ENCODE measurements at regions not wholly inside any gene's neighbourhood (a gene's known extent, or its start where the extent isn't known, plus 50 kb on each side); places are given as distances from the start of the nearest gene placed in this dataset.
"Not testable (repeated sequence)": the region's sequence is repeated elsewhere in the genome, so short reads cannot be mapped to it uniquely, and the experiment has no call there.

- intact Hi-C loops (cut with micrococcal nuclease): no loop called here
- no peaks in the 10 kb centered on the region for H3K36me3 Mint-ChIP-seq (ENCODE audit: insufficient read depth, unreplicated experiment)
- no TSS peak for BruUV-seq (replicated peaks)
- H3K27me3 Mint-ChIP-seq (ENCODE audit: insufficient read depth, unreplicated experiment): no peaks in the 10 kb centered on the region
- H3K4me3 Mint-ChIP-seq (ENCODE audit: unreplicated experiment): no peak overlapping the region
- no peaks in the 10 kb centered on the region for H3K9me3 Mint-ChIP-seq (ENCODE audit: unreplicated experiment)
- H3K27ac Mint-ChIP-seq (ENCODE audit: low read depth, unreplicated experiment): no peak overlapping the region
- DNase-seq (ENCODE audit: unreplicated experiment): no peak
- ChIA-PET POLR2A (no interaction called here), CTCF (interaction anchor here (0.7 kb wide), 1 partner anchor 12 kb away, joined by 3 read pairs; no protein-coding TSS in a partner anchor)
- no peak for TF ChIP-seq CTCF (IDR thresholded peaks at IDR 0.05; ENCODE audit: unreplicated experiment)
- no peaks in the 10 kb centered on the region for H3K4me1 Mint-ChIP-seq (ENCODE audit: insufficient read depth, unreplicated experiment)
Observed at GRCh38 chr4:66930206-66930605, 615.1 kb downstream of the CENPC start.

- POLR2A ChIA-PET: no interaction called here
- DNase-seq (ENCODE audit: unreplicated experiment): no peak
- TF ChIP-seq CTCF (IDR thresholded peaks at IDR 0.05; ENCODE audit: unreplicated experiment): no peak
- no peak overlapping the region for H3K4me3 Mint-ChIP-seq (ENCODE audit: unreplicated experiment)
- no peak overlapping the region for H3K27ac Mint-ChIP-seq (ENCODE audit: low read depth, unreplicated experiment)
- BruUV-seq (replicated peaks): no TSS peak
- H3K4me1 Mint-ChIP-seq (ENCODE audit: insufficient read depth, unreplicated experiment): no peaks in the 10 kb centered on the region
- no peaks in the 10 kb centered on the region for H3K9me3 Mint-ChIP-seq (ENCODE audit: unreplicated experiment)
- CTCF ChIA-PET: interaction anchor here (0.7 to 1.2 kb wide), 2 partner anchors 13 to 16 kb away, joined by 3 to 4 read pairs; no protein-coding TSS in a partner anchor
- intact Hi-C loops (cut with micrococcal nuclease): no loop called here
- no peaks in the 10 kb centered on the region for H3K36me3 Mint-ChIP-seq (ENCODE audit: insufficient read depth, unreplicated experiment)
- H3K27me3 Mint-ChIP-seq (ENCODE audit: insufficient read depth, unreplicated experiment): no peaks in the 10 kb centered on the region
Observed at GRCh38 chr4:66929748-66930147, 615.6 kb downstream of the CENPC start.

- H3K27me3 Mint-ChIP-seq (ENCODE audit: insufficient read depth, unreplicated experiment); DNase-seq (ENCODE audit: unreplicated experiment); H3K36me3 Mint-ChIP-seq (ENCODE audit: insufficient read depth, unreplicated experiment); intact Hi-C loops (cut with micrococcal nuclease); H3K4me1 Mint-ChIP-seq (ENCODE audit: insufficient read depth, unreplicated experiment); H3K4me3 Mint-ChIP-seq (ENCODE audit: unreplicated experiment); BruUV-seq (replicated peaks); H3K27ac Mint-ChIP-seq (ENCODE audit: low read depth, unreplicated experiment); H3K9me3 Mint-ChIP-seq (ENCODE audit: unreplicated experiment): not testable (repeated sequence)
- POLR2A ChIA-PET: interaction anchor here (0.6 to 0.8 kb wide), 2 partner anchors 11 to 13 kb away, joined by 3 to 5 read pairs; no protein-coding TSS in a partner anchor
- CTCF ChIA-PET: interaction anchor here (1.2 kb wide), 1 partner anchor 17 kb away, joined by 4 read pairs; no protein-coding TSS in a partner anchor
Observed at GRCh38 chr4:66928881-66929280, 616.4 kb downstream of the CENPC start.

- POLR2A ChIA-PET: interaction anchor here (0.8 kb wide), 1 partner anchor 10 kb away, joined by 5 read pairs; no protein-coding TSS in a partner anchor
- Mint-ChIP-seq H3K36me3 (ENCODE audit: insufficient read depth, unreplicated experiment) (no peaks in the 10 kb centered on the region), H3K27ac (ENCODE audit: low read depth, unreplicated experiment) (no peak overlapping the region), H3K4me3 (ENCODE audit: unreplicated experiment) (no peak overlapping the region), H3K4me1 (ENCODE audit: insufficient read depth, unreplicated experiment) (no peaks in the 10 kb centered on the region), H3K9me3 (ENCODE audit: unreplicated experiment) (no peaks in the 10 kb centered on the region), H3K27me3 (ENCODE audit: insufficient read depth, unreplicated experiment) (no peaks in the 10 kb centered on the region)
- BruUV-seq (replicated peaks): no TSS peak
- DNase-seq (ENCODE audit: unreplicated experiment): no peak
- CTCF ChIA-PET: interaction anchor here (0.6 kb wide), 1 partner anchor 394 kb away, joined by 3 read pairs; no protein-coding TSS in a partner anchor
- no peak for TF ChIP-seq CTCF (IDR thresholded peaks at IDR 0.05; ENCODE audit: unreplicated experiment)
- intact Hi-C loops (cut with micrococcal nuclease): no loop called here
Observed at GRCh38 chr4:66927937-66928336, 617.4 kb downstream of the CENPC start.

GRCh38 chr4:66926687-66927086, 618.6 kb downstream of the CENPC start:
- no peaks in the 10 kb centered on the region for H3K27me3 Mint-ChIP-seq (ENCODE audit: insufficient read depth, unreplicated experiment)
- ChIA-PET CTCF (no interaction called here), POLR2A (no interaction called here)
- H3K4me3 Mint-ChIP-seq (ENCODE audit: unreplicated experiment): no peak overlapping the region
- H3K36me3 Mint-ChIP-seq (ENCODE audit: insufficient read depth, unreplicated experiment): no peaks in the 10 kb centered on the region
- no peak for TF ChIP-seq CTCF (IDR thresholded peaks at IDR 0.05; ENCODE audit: unreplicated experiment)
- no peak overlapping the region for H3K27ac Mint-ChIP-seq (ENCODE audit: low read depth, unreplicated experiment)
- H3K4me1 Mint-ChIP-seq (ENCODE audit: insufficient read depth, unreplicated experiment): no peaks in the 10 kb centered on the region
- intact Hi-C loops (cut with micrococcal nuclease): no loop called here
- H3K9me3 Mint-ChIP-seq (ENCODE audit: unreplicated experiment): no peaks in the 10 kb centered on the region
- no peak for DNase-seq (ENCODE audit: unreplicated experiment)
- BruUV-seq (replicated peaks): no TSS peak
